Right lobe of liver (tissue), 4 donors: ENCODE measurements at regions not wholly inside any gene's neighbourhood (a gene's known extent, or its start where the extent isn't known, plus 50 kb on each side); places are given as distances from the start of the nearest gene placed in this dataset.

Experiments
- POLR2A ChIP-seq: fragments of 450-650 bp; IDR thresholded peaks from one replicate; pipeline ENCODE4 v1.6.1; 2017; ENCODE audit warnings: antibody characterized with exemption, mild to moderate bottlenecking
- TF ChIP-seq, protein P1 (sequence below), 4 donors: fragments of 200-600 bp in 3 of 4; fragments of 450-650 bp in 1 of 4; IDR thresholded peaks; one replicate each; pipeline versions ENCODE4 v1.5.1 to v1.8.0; 2016 to 2022; ENCODE audit warnings: antibody characterized with exemption in 4 of 4, mild to moderate bottlenecking in 2 of 4
- donor health status: DM: no; HTN: no; CAD: no.
- donor health status: DM: no; HTN: no; CAD: no.
- donor health status: DM: no; HTN: yes; CAD: no.

DNA sequence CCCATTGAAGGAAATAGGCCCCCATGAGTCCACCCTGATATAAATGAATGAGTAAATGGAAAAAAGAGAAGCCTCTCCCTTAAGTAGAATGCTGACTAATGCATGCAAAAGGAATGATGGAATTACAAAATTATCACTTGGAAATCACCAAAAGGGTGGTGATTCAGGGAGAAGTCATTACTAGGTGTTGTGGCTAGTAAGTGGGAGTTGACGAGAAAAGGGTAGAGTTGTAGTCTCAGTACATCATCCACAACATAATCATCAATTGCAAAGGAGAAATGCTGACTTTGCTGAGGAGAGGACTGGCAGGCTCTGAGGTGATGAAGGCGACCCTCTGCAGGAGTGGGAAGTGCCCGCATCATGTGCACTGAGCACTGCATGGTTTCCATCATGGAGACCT, 201.5 kb upstream of the S1PR3 start:
- TF ChIP-seq POLR2A, result no peak
- TF ChIP-seq, protein P1, sequence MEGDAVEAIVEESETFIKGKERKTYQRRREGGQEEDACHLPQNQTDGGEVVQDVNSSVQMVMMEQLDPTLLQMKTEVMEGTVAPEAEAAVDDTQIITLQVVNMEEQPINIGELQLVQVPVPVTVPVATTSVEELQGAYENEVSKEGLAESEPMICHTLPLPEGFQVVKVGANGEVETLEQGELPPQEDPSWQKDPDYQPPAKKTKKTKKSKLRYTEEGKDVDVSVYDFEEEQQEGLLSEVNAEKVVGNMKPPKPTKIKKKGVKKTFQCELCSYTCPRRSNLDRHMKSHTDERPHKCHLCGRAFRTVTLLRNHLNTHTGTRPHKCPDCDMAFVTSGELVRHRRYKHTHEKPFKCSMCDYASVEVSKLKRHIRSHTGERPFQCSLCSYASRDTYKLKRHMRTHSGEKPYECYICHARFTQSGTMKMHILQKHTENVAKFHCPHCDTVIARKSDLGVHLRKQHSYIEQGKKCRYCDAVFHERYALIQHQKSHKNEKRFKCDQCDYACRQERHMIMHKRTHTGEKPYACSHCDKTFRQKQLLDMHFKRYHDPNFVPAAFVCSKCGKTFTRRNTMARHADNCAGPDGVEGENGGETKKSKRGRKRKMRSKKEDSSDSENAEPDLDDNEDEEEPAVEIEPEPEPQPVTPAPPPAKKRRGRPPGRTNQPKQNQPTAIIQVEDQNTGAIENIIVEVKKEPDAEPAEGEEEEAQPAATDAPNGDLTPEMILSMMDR (IDR thresholded peaks at IDR 0.05), result no peak
